GM10266 (cell line): ENCODE measurements at regions not wholly inside any gene's neighbourhood (a gene's known extent, or its start where the extent isn't known, plus 50 kb on each side); places are given as distances from the start of the nearest gene placed in this dataset.

Source experiments
- DNase-seq: peaks from one replicate; pipeline ENCODE4 v3.0.0; 2012; ENCODE audit errors: extremely low spot score
- CTCF ChIP-seq: IDR thresholded peaks from 2 replicates; pipeline ENCODE4 v1.5.1; 2012; ENCODE audit warnings: mild to moderate bottlenecking, low read depth; ENCODE audit not compliant: control insufficient read depth, insufficient read depth; ENCODE audit errors: missing control alignments

GRCh38 chr6:141653590-141653989, 479.1 kb upstream of the GJE1 start:
- no peak for TF ChIP-seq CTCF
- no peak for DNase-seq

- no peak for DNase-seq
- no peak for TF ChIP-seq CTCF
Observed at GRCh38 chr6:141641951-141642350, 490.8 kb upstream of the GJE1 start.

- DNase-seq, result no peak
- no peak for TF ChIP-seq CTCF
Observed at GRCh38 chr6:141641406-141641805, 491.3 kb upstream of the GJE1 start.

- DNase-seq, result no peak
- no peak for TF ChIP-seq CTCF
Observed at GRCh38 chr6:141635621-141636020, 497.1 kb upstream of the GJE1 start.

GRCh38 chr6:141634269-141634668, 498.5 kb upstream of the GJE1 start:
- TF ChIP-seq CTCF, result no peak
- no peak for DNase-seq

GRCh38 chr6:141624301-141624700, 508.4 kb upstream of the GJE1 start:
- TF ChIP-seq CTCF, result no peak
- no peak for DNase-seq

- no peak for TF ChIP-seq CTCF
- no peak for DNase-seq
Observed at GRCh38 chr6:141618180-141618581, 514.5 kb upstream of the GJE1 start.

- DNase-seq, result no peak
- no peak for TF ChIP-seq CTCF
Observed at GRCh38 chr6:141610741-141611140, 522.0 kb upstream of the GJE1 start.
